ENCODE measurements at regions not wholly inside any gene's neighbourhood (a gene's known extent, or its start where the extent isn't known, plus 50 kb on each side); places are given as distances from the start of the nearest gene placed in this dataset.

DNA sequence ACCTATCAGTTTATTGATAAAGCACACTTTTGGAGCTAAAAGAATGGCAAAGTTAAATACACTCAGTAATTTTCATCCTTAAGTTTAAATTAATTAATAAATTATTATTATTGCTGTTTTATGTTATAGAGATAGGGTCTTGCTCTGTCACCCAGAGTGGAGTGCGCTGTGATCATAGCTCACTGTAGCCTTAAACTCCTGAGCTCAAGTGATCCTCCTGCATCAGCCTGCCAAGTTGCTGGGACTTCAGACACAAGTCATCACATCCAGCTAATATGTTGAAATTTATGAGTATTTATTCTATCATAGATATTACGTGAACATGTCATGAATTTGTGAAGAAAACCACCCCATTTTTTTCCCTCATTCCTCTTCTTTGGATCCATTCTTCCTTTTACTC, 64.2 kb downstream of the GJA1 start:
- TF ChIP-seq GATA3 (IDR thresholded peaks at IDR 0.05; ENCODE audit: low read depth, low read length): no peak
- TF ChIP-seq GATA2 (IDR thresholded peaks at IDR 0.05; ENCODE audit: low read depth, low read length): no peak

GRCh38 chr6:121503589-121503991, 68.1 kb downstream of the GJA1 start:
- TF ChIP-seq GATA3 (IDR thresholded peaks at IDR 0.05; ENCODE audit: low read depth, low read length) (no peak), GATA2 (IDR thresholded peaks at IDR 0.05; ENCODE audit: low read depth, low read length) (no peak)

- TF ChIP-seq GATA3 (IDR thresholded peaks at IDR 0.05; ENCODE audit: low read depth, low read length) (no peak), GATA2 (IDR thresholded peaks at IDR 0.05; ENCODE audit: low read depth, low read length) (no peak)
Measured at GRCh38 chr6:121504227-121504626, 68.8 kb downstream of the GJA1 start.

DNA sequence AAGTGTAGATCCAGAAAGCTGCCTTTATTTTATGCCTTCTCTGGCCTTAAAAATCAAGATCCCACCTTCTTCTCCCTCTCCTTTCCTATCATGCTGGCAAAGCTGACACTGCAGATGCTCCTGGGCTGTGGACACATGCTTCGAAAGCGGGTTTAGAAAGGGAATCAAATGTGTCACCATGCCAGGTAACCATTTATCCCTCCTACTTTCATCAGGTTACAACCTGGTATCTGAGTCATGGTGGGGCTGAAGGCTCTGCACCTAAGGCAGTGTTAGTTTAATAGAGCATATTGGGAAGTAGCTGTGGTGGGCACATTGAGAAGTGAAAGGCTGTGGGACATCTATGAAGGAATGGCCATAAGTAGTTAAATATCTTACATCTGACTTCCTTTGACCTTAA, 69.8 kb downstream of the GJA1 start:
- TF ChIP-seq GATA3 (IDR thresholded peaks at IDR 0.05; ENCODE audit: low read depth, low read length) (no peak), GATA2 (IDR thresholded peaks at IDR 0.05; ENCODE audit: low read depth, low read length) (no peak)

DNA sequence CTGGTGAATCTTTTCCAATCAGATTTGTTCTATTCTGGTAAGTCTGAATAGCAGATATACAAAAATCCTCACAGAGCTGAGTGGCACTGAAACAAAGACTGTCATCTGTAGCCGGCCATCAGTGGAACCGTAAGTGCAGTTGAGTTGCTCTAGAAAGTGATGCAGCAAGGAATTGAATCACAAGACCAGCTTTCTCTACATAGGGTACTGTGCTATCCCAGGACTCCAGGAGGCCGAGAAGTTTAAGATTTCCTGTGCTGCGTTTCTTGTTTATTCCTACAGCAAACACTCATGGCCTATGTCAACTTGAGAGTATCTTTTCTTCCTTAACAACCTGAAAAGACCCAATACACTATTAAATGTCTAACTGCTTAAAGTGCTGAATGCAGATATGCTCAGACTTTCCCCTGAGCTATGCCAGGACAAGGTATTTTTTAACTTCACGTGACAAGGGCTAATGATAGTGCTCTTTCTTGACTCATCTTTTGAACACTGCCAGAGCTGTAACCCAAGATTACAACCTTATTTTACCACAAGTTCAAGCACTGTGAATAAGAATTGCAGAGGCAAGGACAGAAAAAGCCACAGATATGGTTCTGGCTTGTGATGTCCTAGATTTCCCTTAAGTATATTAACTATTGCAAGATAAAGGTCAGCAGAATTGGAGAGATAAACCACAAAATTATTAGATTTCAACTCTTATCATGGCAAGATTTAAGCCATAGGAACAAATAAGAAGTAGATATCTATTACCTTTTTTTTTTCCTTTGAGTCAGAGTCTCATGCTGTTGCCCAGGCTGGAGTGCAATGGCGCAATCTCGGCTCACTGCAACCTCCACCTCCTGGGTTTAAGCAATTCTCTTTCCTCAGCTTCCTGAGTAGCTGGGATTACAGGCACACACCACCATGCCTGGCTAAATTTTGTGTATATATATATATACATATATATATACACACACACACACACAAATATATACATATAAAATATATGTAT, 71.6 kb downstream of the GJA1 start:
- TF ChIP-seq GATA2 (IDR thresholded peaks at IDR 0.05; ENCODE audit: low read depth, low read length) (no peak), GATA3 (IDR thresholded peaks at IDR 0.05; ENCODE audit: low read depth, low read length) (no peak)

- TF ChIP-seq GATA3 (IDR thresholded peaks at IDR 0.05; ENCODE audit: low read depth, low read length): no peak
- TF ChIP-seq GATA2 (IDR thresholded peaks at IDR 0.05; ENCODE audit: low read depth, low read length): no peak
Measured at GRCh38 chr6:121510568-121511177, 75.2 kb downstream of the GJA1 start.

DNA sequence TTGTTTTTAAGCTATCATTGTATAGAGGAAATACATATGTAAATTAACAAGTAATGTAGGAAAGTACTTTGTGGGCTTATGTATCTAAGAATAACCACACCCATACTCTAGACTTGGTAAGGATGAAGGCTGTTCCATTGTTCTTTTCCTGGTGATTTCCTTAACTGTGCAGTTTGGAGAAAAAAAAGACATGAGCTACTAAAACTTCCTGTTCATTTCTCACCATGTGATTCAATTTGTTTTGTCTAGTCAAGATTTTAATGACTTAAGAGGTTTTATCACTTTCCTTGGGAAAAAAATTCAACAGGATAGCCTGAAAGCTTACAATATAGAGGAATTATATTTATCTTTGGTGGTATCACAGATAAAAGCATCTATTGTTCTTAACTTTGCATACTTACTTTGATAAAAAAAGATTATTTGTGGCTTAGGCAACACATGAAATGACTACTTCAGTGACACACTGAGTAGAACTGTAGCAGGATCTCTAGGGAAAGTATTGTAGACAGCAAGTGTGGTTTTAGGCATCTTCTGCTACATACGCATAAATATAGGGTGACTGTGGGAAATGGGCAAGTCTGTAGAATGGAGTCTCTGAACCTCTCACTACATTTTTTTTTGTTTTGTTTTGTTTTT, 80.3 kb downstream of the GJA1 start:
- TF ChIP-seq GATA2 (IDR thresholded peaks at IDR 0.05; ENCODE audit: low read depth, low read length) (no peak), GATA3 (IDR thresholded peaks at IDR 0.05; ENCODE audit: low read depth, low read length) (no peak)

- no peak for TF ChIP-seq GATA2 (IDR thresholded peaks at IDR 0.05; ENCODE audit: low read depth, low read length)
- no peak for TF ChIP-seq GATA3 (IDR thresholded peaks at IDR 0.05; ENCODE audit: low read depth, low read length)
Measured at GRCh38 chr6:121516331-121516730, 80.9 kb downstream of the GJA1 start.

- TF ChIP-seq GATA2 (IDR thresholded peaks at IDR 0.05; ENCODE audit: low read depth, low read length) (no peak), GATA3 (IDR thresholded peaks at IDR 0.05; ENCODE audit: low read depth, low read length) (no peak)
Measured at GRCh38 chr6:121520337-121521163, 85.1 kb downstream of the GJA1 start.

- TF ChIP-seq GATA2 (IDR thresholded peaks at IDR 0.05; ENCODE audit: low read depth, low read length): no peak
- TF ChIP-seq GATA3 (IDR thresholded peaks at IDR 0.05; ENCODE audit: low read depth, low read length): no peak
Measured at GRCh38 chr6:121521164-121521555, 85.7 kb downstream of the GJA1 start.

GRCh38 chr6:121522265-121522664, 86.8 kb downstream of the GJA1 start:
- TF ChIP-seq GATA3 (IDR thresholded peaks at IDR 0.05; ENCODE audit: low read depth, low read length): no peak
- TF ChIP-seq GATA2 (IDR thresholded peaks at IDR 0.05; ENCODE audit: low read depth, low read length): no peak

DNA sequence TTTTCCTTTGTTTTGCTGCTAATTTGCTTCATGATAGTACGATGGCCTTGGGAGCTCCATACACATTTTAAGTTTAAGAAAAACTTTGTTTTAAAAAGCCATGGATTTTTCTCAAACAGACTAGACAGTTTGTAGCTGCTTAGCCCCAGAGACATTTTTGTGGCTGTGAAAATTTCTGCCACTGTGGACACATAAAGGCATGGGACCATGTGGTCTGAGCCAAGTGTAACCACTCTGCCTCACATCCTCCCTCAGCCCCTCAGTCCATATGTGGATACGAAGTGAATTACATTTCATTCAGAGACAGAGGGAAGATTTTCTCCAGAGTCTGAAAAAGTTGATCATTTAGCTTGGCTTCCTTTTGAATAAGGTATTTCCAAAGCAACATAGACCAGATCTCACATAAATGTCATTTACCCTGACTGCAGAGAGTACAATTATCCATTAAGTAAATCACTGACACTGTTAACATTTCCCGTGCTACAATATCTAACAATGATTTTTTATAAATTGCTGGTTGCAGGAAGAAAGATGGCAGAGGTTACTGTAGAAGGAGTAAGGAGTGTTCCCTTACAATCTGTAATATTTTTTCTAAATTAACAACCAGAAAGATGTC, 87.4 kb downstream of the GJA1 start:
- TF ChIP-seq GATA3 (IDR thresholded peaks at IDR 0.05; ENCODE audit: low read depth, low read length) (no peak), GATA2 (IDR thresholded peaks at IDR 0.05; ENCODE audit: low read depth, low read length) (no peak)

DNA sequence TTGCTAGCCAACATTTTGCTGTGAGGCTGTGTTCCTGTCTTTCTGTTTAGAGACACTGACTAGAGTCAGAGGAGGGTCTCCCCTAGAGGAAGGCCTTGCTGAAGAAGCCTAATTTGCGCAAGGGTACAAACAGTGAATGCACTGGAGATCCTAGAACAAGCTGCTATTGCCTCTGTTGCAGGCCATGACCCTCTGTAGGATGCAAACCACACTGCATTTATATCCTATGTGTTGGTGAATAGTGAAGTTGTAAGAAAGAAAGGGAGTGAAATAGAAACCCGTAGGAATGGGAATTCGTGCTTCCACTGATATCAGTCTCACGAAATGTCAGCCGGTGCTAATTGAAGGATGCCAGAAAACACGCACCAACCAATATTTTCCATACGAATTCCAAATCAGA, 88.2 kb downstream of the GJA1 start:
- TF ChIP-seq GATA3 (IDR thresholded peaks at IDR 0.05; ENCODE audit: low read depth, low read length): no peak
- no peak for TF ChIP-seq GATA2 (IDR thresholded peaks at IDR 0.05; ENCODE audit: low read depth, low read length)

Measured in SH-SY5Y (cell line).